ENCODE measurements at regions not wholly inside any gene's neighbourhood (a gene's known extent, or its start where the extent isn't known, plus 50 kb on each side); places are given as distances from the start of the nearest gene placed in this dataset.

- TF ChIP-seq, protein P1, sequence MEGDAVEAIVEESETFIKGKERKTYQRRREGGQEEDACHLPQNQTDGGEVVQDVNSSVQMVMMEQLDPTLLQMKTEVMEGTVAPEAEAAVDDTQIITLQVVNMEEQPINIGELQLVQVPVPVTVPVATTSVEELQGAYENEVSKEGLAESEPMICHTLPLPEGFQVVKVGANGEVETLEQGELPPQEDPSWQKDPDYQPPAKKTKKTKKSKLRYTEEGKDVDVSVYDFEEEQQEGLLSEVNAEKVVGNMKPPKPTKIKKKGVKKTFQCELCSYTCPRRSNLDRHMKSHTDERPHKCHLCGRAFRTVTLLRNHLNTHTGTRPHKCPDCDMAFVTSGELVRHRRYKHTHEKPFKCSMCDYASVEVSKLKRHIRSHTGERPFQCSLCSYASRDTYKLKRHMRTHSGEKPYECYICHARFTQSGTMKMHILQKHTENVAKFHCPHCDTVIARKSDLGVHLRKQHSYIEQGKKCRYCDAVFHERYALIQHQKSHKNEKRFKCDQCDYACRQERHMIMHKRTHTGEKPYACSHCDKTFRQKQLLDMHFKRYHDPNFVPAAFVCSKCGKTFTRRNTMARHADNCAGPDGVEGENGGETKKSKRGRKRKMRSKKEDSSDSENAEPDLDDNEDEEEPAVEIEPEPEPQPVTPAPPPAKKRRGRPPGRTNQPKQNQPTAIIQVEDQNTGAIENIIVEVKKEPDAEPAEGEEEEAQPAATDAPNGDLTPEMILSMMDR (IDR thresholded peaks at IDR 0.05): no peak
- TF ChIP-seq POLR2A (IDR thresholded peaks at IDR 0.05): no peak
Measured at GRCh38 chr9:16029046-16029615, 476.3 kb downstream of the CCDC171 start.

Measured in esophagus squamous epithelium (tissue), 4 donors.